ENCODE measurements at regions not wholly inside any gene's neighbourhood (a gene's known extent, or its start where the extent isn't known, plus 50 kb on each side); places are given as distances from the start of the nearest gene placed in this dataset.
"Not testable (repeated sequence)": the region's sequence is repeated elsewhere in the genome, so short reads cannot be mapped to it uniquely, and the experiment has no call there.

DNA sequence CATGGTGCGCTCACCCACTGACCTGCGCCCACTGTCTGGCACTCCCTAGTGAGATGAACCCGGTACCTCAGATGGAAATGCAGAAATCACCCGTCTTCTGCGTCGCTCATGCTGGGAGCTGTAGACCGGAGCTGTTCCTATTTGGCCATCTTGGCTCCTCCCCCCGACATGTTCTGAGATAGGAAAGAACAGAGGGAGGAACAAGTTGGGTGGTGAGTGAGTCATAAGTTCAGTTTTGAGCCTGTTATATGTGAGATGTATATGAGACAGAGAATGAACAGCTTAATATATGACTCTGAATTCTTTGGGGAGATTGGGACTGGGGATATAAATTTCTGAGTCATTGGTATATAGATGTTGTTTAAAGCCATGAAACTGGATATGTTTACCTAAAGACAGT, 596.7 kb downstream of the TSN start:
- H4K8ac ChIP-seq (ENCODE audit: extremely low read depth, insufficient read depth, low read length); H2BK120ac ChIP-seq (replicated peaks; ENCODE audit: low read depth, low read length); DNase-seq (ENCODE audit: low read depth in 1 of 2, low spot score in 2 of 2); H2BK5ac ChIP-seq (ENCODE audit: low read depth, low read length); H3K4me1 ChIP-seq (replicated peaks in 1 of 4; ENCODE audit: control insufficient read depth in 3 of 4, insufficient read depth in 4 of 4, low read length in 3 of 4); H3K18ac ChIP-seq (ENCODE audit: extremely low read depth, low read length); H4K5ac ChIP-seq (ENCODE audit: insufficient read length, low read depth, low read length); H3K14ac ChIP-seq (ENCODE audit: insufficient read length); H2AK5ac ChIP-seq (ENCODE audit: low read depth, low read length); H4K91ac ChIP-seq (replicated peaks; ENCODE audit: insufficient read length, low read length); H2BK20ac ChIP-seq (ENCODE audit: low read length); H3K4ac ChIP-seq (replicated peaks; ENCODE audit: insufficient read length, low read depth, low read length); H3K27ac ChIP-seq (ENCODE audit: low read depth, low read length); H3K36me3 ChIP-seq (ENCODE audit: control insufficient read depth in 2 of 4, insufficient read depth in 4 of 4, low read length in 3 of 4); FAIRE-seq; H3K79me2 ChIP-seq (ENCODE audit: control insufficient read depth in 1 of 2, insufficient read depth in 2 of 2, low read length in 2 of 2); H3K79me1 ChIP-seq (ENCODE audit: low read depth, low read length); H2BK12ac ChIP-seq (ENCODE audit: low read depth, low read length); H2BK15ac ChIP-seq (ENCODE audit: low read length); H3K27me3 ChIP-seq (replicated peaks in 1 of 4; ENCODE audit: control insufficient read depth in 3 of 4, extremely low read depth in 1 of 4, insufficient read depth in 3 of 4, low read length in 3 of 4); H3K23me2 ChIP-seq (ENCODE audit: low read depth, low read length); H3K23ac ChIP-seq (ENCODE audit: insufficient read length); H3K56ac ChIP-seq (replicated peaks; ENCODE audit: insufficient read length, low read depth, low read length); H2AFZ ChIP-seq (ENCODE audit: low read length); H3K9ac ChIP-seq (replicated peaks in 1 of 4; ENCODE audit: extremely low read depth in 1 of 4, low read depth in 3 of 4, low read length in 3 of 4); H3K4me3 ChIP-seq (ENCODE audit: extremely low read depth in 1 of 4, insufficient read depth in 2 of 4, low read depth in 3 of 4, low read length in 4 of 4); POLR2A ChIA-PET (ENCODE audit: partially characterized antibody); H3K9me3 ChIP-seq (ENCODE audit: insufficient read depth in 2 of 2, low read depth in 1 of 2, low read length in 1 of 2); H4K20me1 ChIP-seq (replicated peaks in 1 of 2; ENCODE audit: control insufficient read depth in 1 of 2, insufficient read depth in 2 of 2, low read length in 2 of 2); H3K4me2 ChIP-seq (ENCODE audit: insufficient read depth in 1 of 2, low read depth in 2 of 2, low read length in 2 of 2): not testable (repeated sequence)
- WGBS, 2 experiments (ENCODE audit: extremely low coverage in 1 of 2, insufficient coverage in 1 of 2, insufficient read length in 1 of 2, insufficient replicate concordance in 2 of 2, low coverage in 1 of 2, low lambda C conversion rate in 2 of 2, missing lambda C conversion rate in 1 of 2) = 69% methylated on average over 8 of the region's 8 CpGs; no CpG with 5 or more reads in 1 of the 2 experiments
- CTCF ChIA-PET (ENCODE audit: partially characterized antibody) = interaction anchor here (0.6 kb wide), 1 partner anchor 1367 kb away, joined by 3 read pairs; no protein-coding TSS in a partner anchor
